ENCODE measurements at regions not wholly inside any gene's neighbourhood (a gene's known extent, or its start where the extent isn't known, plus 50 kb on each side); places are given as distances from the start of the nearest gene placed in this dataset.
"Not testable (repeated sequence)": the region's sequence is repeated elsewhere in the genome, so short reads cannot be mapped to it uniquely, and the experiment has no call there.

GRCh38 chrX:13212191-13212651 lies 107.6 kb downstream of the ATXN3L start (continued):
- TF ChIP-seq ZNF281 (CRISPR knock-in tag; IDR thresholded peaks at IDR 0.05) (no peak), OVOL2 (CRISPR knock-in tag; IDR thresholded peaks at IDR 0.05; ENCODE audit: borderline replicate concordance) (no peak), KAT7 (CRISPR knock-in tag; IDR thresholded peaks at IDR 0.05; ENCODE audit: borderline replicate concordance) (no peak), CREB1 (CRISPR knock-in tag; IDR thresholded peaks at IDR 0.05) (no peak), PREB (CRISPR knock-in tag; IDR thresholded peaks at IDR 0.05; ENCODE audit: borderline replicate concordance) (no peak), ZNF425 (CRISPR knock-in tag; conservative IDR thresholded peaks at IDR 0.05) (no peak), RELA (CRISPR knock-in tag; IDR thresholded peaks at IDR 0.05; ENCODE audit: borderline replicate concordance) (no peak), PRDM15 (CRISPR knock-in tag; IDR thresholded peaks at IDR 0.05) (no peak)

- H3K27me3 Mint-ChIP-seq (ENCODE audit: low read depth); POLR2A ChIA-PET; CTCF ChIA-PET; ATAC-seq; H3K36me3 Mint-ChIP-seq; H3K27ac Mint-ChIP-seq; H3K9me3 Mint-ChIP-seq; H3K4me3 Mint-ChIP-seq; DNase-seq (ENCODE audit: low spot score): not testable (repeated sequence)
- H3K4me1 Mint-ChIP-seq = peaks cover 10% of the 10 kb centered on the region
Measured at GRCh38 chrX:13210142-13210541, 109.7 kb downstream of the ATXN3L start.

- CTCF ChIA-PET; H3K4me3 Mint-ChIP-seq; DNase-seq (ENCODE audit: low spot score); POLR2A ChIA-PET; H3K27ac Mint-ChIP-seq; H3K9me3 Mint-ChIP-seq; ATAC-seq; H3K36me3 Mint-ChIP-seq; H3K27me3 Mint-ChIP-seq (ENCODE audit: low read depth): not testable (repeated sequence)
- peaks cover 10% of the 10 kb centered on the region for H3K4me1 Mint-ChIP-seq
Measured at GRCh38 chrX:13209704-13210103, 110.1 kb downstream of the ATXN3L start.

GRCh38 chrX:13208281-13208935 lies 111.4 kb downstream of the ATXN3L start:
- ChIA-PET CTCF (no interaction called here), POLR2A (interaction anchor here (0.5 kb wide), 1 partner anchor 31 kb away, joined by 4 read pairs; no protein-coding TSS in a partner anchor)
- peaks cover 14% of the 10 kb centered on the region for H3K4me1 Mint-ChIP-seq
- DNase-seq (ENCODE audit: low spot score) (no peak), ATAC-seq (no peak)
- no peaks in the 10 kb centered on the region for H3K27me3 Mint-ChIP-seq (ENCODE audit: low read depth)
- 0 out of 2 replicates have a peak, but pooled peaks cover 3% of the 10 kb centered on the region for H3K9me3 Mint-ChIP-seq
- H3K4me3 Mint-ChIP-seq = no peak overlapping the region
- H3K27ac Mint-ChIP-seq = no peak overlapping the region
- peaks cover 4% of the 10 kb centered on the region; the same call in 1 of the 2 replicates for H3K36me3 Mint-ChIP-seq
- TF ChIP-seq ZNF425 (CRISPR knock-in tag; conservative IDR thresholded peaks at IDR 0.05) (no peak), IRF2 (CRISPR knock-in tag; IDR thresholded peaks at IDR 0.05; ENCODE audit: borderline replicate concordance, low read depth) (no peak), STAT6 (CRISPR knock-in tag; conservative IDR thresholded peaks at IDR 0.05; ENCODE audit: low read depth) (no peak), TCF7 (CRISPR knock-in tag; IDR thresholded peaks at IDR 0.05; ENCODE audit: low read depth) (no peak)

Data from WTC11 (cell line).